ENCODE measurements at regions not wholly inside any gene's neighbourhood (a gene's known extent, or its start where the extent isn't known, plus 50 kb on each side); places are given as distances from the start of the nearest gene placed in this dataset.

DNA sequence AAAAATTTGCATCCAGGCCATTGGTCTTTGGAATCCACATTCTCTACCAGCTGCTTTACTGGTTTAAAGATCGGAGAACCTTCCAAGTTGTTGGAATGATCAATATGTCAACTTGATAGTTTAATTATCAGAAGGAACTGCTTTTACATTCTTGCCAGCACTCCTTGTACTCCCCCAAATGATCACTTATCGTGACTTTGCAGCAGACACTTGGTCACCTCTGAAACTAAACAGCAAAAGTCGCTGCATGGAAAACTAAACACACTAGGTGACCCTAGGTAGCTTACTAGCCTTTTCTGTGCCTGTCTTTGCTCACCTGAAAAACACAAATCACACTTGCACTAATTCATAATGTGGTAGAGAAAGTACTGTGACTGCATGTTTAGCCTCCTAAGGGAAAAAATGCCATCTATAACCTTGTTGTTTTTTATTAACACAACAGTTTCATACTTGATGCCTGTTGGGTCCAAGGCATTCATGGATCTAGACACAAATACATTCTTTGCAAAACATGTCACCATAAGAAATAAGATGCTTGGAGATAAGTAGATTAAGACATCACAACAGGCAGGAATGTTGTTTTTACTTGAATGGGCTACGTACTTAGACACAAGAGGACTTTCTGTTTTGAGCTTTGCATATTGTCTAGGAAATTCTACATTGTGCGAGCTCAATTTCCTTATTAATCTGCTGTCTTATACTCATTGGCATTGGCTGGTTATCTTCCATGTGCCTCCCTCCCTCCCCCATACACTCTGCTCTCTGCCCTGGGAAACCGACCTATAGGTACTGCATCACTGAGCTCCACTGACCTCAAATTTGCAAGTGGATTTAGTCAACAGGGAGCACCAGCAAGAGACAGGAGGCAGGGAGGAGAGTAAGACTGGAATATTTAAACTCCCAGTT, 219.1 kb upstream of the STK17B start:
- H3K4me3 ChIP-seq (ENCODE audit: low read depth, low read length): no peak overlapping the region
- TF ChIP-seq, protein P1, sequence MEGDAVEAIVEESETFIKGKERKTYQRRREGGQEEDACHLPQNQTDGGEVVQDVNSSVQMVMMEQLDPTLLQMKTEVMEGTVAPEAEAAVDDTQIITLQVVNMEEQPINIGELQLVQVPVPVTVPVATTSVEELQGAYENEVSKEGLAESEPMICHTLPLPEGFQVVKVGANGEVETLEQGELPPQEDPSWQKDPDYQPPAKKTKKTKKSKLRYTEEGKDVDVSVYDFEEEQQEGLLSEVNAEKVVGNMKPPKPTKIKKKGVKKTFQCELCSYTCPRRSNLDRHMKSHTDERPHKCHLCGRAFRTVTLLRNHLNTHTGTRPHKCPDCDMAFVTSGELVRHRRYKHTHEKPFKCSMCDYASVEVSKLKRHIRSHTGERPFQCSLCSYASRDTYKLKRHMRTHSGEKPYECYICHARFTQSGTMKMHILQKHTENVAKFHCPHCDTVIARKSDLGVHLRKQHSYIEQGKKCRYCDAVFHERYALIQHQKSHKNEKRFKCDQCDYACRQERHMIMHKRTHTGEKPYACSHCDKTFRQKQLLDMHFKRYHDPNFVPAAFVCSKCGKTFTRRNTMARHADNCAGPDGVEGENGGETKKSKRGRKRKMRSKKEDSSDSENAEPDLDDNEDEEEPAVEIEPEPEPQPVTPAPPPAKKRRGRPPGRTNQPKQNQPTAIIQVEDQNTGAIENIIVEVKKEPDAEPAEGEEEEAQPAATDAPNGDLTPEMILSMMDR (conservative IDR thresholded peaks at IDR 0.05; ENCODE audit: low read depth, low read length): no peak
- no peak for DNase-seq (ENCODE audit: low read depth)

DNA sequence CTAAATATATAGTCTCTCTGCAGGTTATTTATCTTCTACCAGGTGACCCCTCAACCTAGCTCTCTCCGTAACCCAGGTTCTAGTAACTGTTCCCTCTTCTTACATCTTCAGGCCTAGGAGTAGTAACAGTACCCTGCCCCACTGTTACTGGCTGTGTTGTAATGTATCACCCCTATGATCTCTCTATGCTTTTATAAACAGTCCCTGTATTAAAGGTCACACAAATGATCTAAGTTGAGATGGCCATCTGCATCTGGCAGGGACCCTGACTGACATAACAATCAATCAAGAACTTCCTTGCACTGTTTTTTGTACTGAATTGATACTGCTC, 219.7 kb upstream of the STK17B start:
- TF ChIP-seq, protein P1 (conservative IDR thresholded peaks at IDR 0.05; ENCODE audit: low read depth, low read length): no peak
- DNase-seq (ENCODE audit: low read depth): no peak
- H3K4me3 ChIP-seq (ENCODE audit: low read depth, low read length): no peak overlapping the region

DNA sequence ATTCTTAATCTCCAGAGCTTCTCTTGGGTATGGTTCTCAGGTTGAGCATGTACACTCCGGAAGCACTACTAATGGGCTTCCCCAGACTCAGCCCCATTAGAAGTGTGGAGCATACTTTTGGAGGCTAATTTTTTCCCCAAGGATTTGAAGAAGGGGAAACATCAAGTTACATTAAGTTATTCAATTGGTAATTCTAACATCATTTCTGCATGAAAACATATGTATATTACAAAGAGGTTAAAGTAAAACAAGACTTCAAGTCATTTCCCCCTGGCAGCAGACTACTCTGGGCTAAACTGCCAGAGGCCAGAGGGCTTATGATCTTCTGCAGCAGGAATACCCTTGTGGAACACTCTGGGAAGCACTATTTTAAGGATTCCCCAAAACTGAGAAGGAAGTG, 227.7 kb upstream of the STK17B start:
- TF ChIP-seq, protein P1 (conservative IDR thresholded peaks at IDR 0.05; ENCODE audit: low read depth, low read length): no peak
- no peak overlapping the region for H3K4me3 ChIP-seq (ENCODE audit: low read depth, low read length)
- DNase-seq (ENCODE audit: low read depth): no peak

DNA sequence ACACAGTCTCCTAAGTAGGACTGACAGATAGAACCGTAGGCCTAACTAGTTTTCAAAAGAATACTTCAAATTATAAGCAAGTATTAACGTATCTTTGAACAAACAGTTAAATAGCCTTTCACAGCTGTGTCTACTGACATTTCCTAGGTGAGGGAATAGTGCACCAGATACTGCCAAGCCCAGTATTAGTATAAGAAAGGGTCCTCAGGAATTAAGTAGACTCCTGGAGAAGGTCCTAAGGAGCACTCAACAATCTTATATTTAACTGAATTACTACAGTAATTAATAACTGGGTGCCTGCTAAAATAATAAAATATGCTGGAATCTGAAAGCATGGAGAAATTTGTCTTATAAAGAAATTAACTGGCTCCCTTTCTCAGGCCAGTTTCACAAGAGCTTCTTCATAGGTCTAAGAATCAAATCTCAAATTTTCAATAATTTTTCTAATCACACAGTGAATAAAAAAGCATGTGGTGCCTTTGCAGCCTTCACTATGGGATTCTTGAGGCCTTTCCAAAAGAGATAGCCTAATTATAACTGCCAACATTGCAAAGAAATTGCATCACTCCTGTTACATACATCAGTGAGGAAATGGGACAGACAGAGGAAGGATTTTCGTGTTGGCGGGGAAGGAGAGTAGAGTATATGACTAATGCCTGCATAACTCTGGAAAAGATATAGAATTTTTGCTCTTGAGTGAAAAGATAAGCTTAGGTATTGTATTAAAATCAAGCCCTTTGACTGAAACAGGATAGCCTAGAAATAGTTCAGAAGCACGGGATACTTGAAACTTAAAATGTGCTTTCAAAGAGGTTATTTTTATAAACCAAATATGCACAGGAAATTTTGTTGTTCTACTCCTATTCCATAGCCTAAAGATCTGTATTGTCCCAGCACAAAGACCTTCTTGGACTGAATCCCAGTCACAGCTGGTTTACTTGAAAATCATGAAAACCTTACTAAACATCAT, 228.6 kb upstream of the STK17B start:
- H3K4me3 ChIP-seq (ENCODE audit: low read depth, low read length): no peak overlapping the region
- TF ChIP-seq, protein P1 (conservative IDR thresholded peaks at IDR 0.05; ENCODE audit: low read depth, low read length): no peak
- no peak for DNase-seq (ENCODE audit: low read depth)

DNA sequence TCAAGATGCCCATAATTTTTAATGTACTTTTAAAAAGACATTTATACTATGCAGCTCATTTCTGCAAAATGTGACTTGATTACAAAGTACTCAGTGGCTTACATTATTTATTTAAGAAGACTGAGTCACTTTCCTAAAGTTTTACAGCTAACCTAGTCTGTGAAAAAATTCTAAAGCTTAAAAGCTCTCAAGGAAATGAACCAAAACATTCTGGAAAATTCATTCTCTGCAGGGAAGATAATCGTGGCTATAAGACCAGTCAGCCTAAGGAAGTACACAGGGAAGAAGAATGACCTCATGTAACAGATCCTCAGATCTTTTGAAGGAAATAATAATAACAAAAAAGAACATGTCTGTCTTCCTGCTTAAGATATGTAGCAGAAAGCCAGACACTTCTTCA, 232.1 kb upstream of the STK17B start:
- DNase-seq (ENCODE audit: low read depth): no peak
- no peak overlapping the region for H3K4me3 ChIP-seq (ENCODE audit: low read depth, low read length)
- TF ChIP-seq, protein P1 (conservative IDR thresholded peaks at IDR 0.05; ENCODE audit: low read depth, low read length): no peak

DNA sequence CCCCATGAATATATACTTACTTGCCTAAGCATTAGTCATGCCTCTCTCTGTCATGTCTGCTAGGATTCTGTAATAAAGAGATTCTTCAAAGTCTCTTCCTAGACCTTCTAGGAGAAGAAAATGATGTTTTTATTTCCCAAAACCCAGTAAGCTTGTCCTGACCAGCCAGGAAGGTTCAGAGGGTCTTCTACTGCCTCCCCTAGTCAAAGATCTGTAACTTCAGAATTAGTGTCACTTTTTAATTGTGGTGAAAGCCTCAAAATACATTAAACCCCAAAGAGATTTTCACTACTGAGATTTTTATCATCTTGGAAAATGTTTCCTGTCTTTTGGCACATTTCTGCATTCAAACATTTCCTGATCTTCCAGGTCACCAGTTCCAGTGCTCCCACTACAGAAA, 232.9 kb upstream of the STK17B start:
- DNase-seq (ENCODE audit: low read depth): no peak
- H3K4me3 ChIP-seq (ENCODE audit: low read depth, low read length): no peak overlapping the region
- TF ChIP-seq, protein P1 (conservative IDR thresholded peaks at IDR 0.05; ENCODE audit: low read depth, low read length): no peak

Data from epithelial cell of proximal tubule (primary cell).